HG02798 (cell line): ENCODE measurements at regions not wholly inside any gene's neighbourhood (a gene's known extent, or its start where the extent isn't known, plus 50 kb on each side); places are given as distances from the start of the nearest gene placed in this dataset.
"Not testable (repeated sequence)": the region's sequence is repeated elsewhere in the genome, so short reads cannot be mapped to it uniquely, and the experiment has no call there.

Experiments
- ATAC-seq: cut with Tn5 transposase; IDR thresholded peaks from one replicate; pipeline ENCODE4 v1.9.1; 2021; ENCODE audit warnings: mild to moderate bottlenecking; ENCODE audit not compliant: unreplicated experiment, poor library complexity

DNA sequence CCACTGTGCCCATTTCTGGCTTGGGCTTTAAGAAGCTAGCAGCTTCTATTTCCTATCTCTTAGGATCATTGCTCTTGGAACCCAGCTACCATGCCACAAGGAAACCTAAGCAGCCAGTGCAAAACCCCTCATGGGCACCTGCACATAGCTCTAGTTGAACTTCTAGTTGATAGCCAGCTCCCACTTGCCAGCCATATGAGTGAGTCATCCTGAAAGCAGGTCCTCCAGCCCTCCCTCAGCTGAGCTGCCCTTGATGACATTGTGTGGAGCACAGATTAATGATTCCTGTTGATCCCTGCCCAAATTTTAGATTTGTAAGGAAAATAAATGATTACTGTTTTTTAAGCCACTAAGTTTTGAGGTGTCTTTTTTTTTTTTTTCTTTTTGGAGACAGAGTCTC, 234.2 kb upstream of the FBXO33 start:
- no peak for ATAC-seq

DNA sequence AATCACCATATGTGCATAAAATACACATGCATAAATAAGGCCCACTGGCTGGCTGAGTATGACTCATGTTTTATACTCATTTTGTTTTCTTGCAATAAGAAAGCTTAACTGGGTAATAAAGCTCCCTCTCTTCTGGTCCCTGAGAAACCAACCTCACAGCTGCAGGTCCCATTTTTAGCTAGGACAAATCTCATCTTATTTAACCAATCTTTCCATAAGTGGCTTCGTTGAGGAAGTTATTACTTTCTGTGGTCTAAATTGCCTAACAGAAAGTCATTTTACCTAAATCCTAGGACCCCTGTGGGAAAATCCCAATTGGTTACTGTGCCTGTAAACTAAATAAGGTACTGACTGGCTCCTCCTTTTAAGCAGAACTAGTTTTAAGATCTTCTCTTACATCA, 232.8 kb upstream of the FBXO33 start:
- no peak for ATAC-seq

DNA sequence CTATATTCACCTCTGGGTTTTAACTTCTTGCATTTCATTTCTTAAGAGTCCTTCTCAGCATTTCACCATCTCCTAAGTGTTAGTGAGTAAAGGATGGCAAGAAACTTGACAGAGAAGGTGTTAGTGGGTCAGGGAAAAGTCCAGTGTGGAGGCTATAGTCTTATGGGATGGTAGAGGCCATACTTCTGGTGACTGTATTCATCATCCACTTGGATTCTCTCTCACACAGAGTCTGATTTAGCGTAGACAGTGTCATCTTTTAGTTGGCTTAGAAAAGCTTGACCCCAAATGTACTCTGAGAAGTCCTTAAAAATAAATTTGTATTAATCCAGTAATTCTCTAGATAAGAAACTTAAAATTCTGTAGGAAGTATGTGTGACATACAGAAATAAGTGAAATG, 232.4 kb upstream of the FBXO33 start:
- no peak for ATAC-seq

DNA sequence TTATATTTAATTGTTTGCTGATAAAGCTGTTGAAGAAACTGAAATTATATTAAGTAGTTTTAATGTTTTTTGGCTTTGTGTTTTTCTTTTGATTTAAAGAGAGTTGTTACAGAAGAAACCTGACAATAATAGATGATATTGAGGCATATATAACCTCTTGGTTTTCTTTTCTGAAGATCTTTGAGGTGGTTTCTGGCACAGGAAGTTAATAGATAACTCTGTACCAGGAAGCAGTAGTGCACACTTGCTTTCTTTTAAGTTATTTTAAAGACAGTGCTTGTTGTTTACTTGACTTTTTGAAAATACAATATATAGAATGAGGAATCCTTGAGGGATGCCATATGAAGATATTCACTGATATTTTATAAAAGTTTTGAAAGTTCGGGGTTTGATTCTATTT, 209.0 kb upstream of the FBXO33 start:
- ATAC-seq = peak; percentile 75

DNA sequence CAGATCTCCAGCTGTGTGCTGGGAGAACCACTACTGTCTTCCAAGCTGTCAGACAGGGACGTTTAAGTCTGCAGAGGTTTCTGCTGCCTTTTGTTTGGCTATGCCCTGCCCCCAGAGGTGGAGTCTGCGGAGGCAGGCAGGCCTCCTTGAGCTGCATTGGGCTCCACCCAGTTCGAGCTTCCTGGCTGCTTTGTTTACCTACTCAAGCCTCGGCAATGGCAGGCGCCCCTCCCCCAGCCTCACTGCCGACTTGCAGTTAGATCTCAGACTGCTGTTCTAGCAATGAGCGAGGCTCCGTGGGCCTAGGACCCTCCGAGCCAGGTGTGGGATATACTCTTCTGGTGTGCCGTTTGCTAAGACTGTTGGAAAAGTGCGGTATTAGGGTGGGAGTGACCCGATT, 206.8 kb upstream of the FBXO33 start:
- ATAC-seq = not testable (repeated sequence)

DNA sequence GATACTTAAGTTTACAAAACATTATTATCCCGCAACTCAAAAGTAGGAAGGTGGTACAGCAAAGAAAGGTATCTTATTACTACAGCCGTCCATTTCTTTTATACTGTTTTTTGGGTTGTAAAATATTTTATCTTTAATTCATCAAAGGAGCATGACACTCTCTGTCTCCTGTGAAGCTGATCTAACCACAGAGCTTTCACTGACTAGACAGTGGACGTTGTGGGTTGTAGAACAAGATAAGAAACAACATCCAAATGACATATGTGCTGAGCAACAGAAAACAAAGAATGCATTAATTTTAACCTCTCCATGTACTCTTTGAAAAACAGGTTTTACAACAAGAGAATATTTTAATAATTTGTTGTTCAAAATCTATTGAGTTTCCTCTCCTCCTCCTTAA, 195.9 kb upstream of the FBXO33 start:
- ATAC-seq = no peak

DNA sequence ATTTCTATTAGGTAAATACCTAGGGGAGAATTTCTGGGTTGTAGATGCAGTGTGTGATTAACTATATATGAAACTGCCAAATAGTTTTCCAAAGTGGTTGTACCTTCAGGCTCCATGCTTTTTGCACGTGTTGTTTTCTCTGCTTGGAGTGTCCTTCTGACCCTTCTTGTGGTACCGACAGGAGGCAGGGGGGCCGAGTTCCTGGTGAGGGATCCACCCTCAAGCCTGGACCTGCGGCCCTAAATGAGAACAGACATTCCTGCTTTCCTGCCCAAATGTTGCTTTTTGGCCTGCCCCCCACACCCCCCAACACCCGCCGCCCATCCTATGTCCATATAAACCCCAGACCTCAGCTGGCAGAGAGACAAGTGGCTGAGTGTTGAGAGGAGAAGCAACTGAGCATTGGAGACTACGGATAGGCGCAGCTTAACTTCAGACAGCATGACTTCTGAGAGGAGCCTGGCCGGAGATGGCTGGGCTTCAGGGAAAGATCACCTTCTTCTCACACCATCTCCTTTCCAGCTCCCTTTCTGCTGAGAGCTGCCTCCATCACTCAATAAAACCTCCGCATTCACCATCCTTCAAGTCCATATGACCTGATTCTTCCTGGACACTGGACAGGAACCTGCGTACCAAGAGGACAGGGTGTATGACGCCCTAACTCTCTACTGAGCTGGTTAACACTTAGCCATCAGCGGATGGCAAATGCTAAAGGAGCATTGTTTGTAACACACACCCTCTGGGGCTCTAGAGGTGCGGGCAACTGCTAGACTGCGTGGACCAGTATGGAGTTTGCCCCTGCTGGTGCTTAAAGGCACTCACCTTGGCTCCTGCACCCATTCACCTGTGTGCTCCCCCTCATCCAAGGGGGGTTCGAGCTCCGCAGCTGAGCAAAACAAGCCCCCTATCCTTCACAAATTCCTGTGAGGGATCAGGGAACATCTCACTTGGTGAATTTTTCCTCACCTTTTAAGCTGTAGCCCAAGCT, 194.7 kb upstream of the FBXO33 start:
- ATAC-seq = no peak

DNA sequence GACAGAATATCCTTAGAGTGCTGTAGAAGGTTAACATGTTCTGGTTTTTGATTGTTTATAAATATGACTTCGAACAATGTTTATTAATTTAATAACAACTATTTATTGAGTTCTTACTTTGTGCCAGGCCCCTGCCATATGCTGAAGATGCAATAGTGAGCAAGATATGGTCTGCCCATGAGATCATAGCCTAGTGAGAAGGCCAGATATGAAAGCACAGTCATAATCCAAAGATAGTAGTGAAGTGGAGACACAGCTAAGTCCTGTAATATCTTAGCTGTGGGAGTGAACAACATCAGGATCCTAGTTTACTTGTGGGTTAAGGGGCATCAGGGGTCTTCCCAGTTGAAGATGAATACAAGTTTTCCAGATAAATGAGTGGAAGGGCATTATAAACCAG, 189.4 kb upstream of the FBXO33 start:
- ATAC-seq = no peak

DNA sequence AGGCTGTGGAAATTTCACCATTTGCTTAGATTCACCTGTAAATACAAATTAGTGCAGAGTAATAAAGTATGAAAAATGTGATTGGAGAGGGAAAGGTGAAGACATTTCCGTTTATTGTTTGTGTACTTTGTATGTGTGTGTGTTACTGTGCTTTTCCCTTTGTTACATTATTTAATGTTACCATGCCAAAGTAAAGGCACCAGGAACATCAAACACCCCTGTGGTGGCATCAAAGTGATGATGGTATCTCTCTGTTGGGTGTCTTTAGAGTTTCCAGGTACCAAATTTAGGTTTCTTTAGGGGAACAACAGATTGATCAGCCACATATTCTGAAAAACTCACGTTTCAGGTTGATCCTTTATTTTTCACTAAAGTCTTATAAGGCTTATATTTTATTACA, 189.0 kb upstream of the FBXO33 start:
- ATAC-seq = no peak

DNA sequence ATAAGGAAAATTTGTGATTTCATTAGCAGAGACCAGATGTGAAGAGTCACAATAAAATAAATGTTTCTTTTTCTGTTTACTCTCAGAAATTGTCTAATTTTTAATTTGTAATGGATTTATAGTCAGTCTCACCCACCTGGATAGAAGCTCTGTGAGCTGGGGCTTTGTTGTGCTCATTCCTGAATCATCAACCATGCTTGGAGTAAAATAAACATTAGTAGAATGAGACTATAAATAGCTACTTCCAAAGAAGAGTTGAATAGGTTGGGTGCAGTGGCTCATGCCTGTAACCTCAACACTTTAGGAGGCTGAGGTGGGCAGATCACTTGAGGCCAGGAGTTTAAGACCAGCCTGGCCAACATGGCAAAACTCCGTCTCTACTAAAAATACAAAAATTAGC, 185.3 kb upstream of the FBXO33 start:
- no peak for ATAC-seq

DNA sequence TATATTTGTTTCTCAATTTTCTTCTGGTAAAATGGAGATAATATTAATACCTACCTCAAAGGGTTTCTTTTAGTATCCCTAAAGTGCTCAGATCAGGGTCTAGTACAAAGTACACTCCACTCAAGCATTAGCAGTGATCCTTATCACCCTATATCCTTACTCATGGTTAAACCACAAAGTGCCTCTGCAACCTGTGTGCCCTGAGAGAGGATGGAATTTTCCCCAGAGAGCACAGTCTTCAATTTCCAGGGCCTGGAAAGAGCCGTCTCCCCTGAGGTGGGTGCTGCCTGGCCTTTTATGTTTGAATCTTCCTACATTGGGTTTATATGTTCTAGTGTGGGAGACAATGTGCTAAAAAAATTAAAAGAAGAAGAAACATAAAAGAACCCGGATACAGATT, 183.1 kb upstream of the FBXO33 start:
- no peak for ATAC-seq

DNA sequence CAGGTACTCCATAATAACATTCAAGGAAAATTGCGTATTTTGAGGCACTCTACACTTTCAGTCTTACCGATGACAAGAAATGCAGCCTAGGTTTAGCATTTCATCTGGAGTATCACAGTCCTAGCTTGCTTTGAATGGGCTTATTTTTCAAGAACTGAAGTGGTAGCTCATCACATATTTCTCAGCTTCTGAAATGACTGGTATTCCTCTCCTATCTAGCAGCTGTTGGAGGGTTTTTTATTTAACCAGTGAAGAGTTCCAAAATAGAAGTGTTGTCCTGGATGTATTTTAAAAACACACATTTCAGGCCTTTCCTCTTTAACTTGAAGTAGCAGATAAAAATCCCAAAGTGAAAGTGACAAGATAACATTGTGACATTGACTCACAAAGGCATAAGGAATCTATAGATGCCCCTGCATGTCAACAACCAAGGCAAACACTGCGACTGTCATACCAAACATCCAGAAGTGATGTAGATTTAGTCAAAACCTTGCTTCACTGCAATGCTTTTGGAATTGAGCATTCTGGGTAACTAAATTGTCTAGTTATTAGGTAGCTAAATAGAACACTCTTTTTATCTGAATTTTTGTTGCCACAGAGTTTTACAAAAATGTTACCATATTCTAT, 182.2 kb upstream of the FBXO33 start:
- ATAC-seq = no peak

DNA sequence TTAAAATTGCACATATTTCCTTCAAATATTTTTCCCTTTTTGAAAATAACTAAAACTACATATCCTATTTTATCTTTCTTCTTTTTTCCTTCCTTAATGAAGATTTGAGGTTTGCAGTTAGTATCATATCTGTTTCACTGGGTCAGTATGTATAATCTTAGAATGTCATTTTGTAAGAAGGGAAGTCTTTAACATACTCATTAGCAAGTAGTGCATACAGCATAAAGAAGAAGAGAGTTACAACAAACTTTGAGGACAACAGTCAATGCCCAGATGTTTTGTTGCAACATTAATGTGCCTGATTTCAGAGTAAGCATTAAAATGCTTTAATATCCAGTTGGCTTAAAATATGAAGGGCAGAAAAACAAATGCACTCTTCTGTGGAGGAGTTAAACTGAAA, 176.9 kb upstream of the FBXO33 start:
- no peak for ATAC-seq

DNA sequence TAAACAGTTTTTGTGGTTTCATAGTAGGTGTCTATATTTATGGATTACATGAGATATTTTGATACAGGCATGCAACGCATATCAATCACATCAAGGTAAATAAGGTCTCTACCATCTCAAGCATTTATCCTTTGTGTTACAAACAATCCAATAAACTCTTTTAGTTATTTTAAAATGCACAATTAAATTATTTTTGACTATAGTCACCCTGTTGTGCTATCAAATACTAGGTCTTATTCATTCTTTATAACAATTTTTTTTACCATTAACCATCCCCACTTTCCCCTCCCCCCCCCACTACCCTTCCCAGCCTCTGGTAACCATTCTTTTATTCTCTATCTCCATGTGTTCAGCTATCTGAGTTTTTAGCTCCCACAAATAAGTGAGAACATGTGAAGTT, 175.7 kb upstream of the FBXO33 start:
- ATAC-seq = no peak

DNA sequence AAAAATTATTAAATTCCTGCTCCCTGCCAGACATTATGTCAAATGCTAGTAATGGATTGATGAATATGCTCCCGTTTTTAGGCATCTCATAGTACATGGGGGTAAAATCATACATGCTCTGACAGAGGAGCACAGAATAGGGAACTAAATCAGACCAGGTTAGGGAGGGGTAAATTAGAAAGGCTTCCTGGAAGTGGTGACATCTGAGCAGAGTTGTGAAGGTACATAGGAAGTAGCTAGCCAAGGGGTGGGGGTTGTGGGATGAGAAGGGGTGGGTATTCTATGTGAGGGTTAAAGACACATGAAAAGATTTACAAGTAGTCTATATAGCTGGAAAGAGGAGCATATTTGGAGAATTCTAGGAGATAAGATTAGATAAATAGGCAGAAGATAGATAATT, 171.7 kb upstream of the FBXO33 start:
- ATAC-seq = no peak

DNA sequence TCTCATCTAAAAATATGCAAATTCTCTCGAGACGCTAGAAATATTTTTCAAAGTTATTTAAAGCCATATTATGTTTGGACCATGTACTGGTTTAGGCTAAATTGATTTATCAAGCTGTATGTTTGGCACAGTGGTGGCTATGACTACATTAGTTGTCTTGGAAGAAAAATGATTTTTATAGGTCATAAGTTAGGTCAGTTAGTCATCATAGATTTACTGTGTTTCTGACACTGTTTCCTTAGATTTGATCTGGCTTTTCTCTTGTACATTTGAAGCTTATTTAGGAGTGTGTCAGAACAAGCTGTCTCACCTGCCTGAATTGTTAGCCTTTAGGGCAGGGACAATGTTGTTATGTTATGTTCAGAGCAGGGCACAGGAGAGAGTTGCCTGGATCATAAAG, 161.1 kb upstream of the FBXO33 start:
- no peak for ATAC-seq

DNA sequence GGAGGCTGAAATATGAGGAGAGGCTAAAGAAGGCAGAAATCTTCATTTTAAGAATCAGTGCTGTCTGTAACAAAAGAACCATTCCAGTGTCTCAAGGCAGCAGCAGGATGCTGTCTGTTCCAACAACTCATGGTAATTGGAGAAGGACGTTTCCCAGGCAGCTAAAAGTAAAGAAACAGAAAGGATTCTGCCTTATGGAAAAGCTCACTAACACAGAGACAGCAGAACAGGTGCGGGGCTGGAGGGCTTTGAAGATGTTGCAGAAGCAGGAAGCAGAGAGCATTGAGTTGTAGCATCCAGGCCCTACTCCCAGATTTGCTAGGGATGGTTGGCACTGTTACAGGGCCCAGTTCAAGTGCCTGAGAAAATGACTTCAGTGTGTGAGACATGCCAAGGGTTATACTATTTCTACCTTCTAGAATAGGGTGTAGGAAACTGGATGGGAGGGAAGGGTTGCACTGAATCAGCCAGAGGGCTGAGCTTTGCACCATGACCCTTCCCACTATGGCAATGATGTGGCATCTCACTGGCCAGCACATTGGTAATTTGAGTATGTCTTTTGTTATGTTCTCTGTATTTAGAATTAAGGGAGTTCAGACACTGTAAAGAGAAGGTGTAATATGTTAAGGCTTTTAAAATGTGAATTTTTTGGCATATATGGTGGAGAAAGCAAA, 160.0 kb upstream of the FBXO33 start:
- ATAC-seq = no peak

DNA sequence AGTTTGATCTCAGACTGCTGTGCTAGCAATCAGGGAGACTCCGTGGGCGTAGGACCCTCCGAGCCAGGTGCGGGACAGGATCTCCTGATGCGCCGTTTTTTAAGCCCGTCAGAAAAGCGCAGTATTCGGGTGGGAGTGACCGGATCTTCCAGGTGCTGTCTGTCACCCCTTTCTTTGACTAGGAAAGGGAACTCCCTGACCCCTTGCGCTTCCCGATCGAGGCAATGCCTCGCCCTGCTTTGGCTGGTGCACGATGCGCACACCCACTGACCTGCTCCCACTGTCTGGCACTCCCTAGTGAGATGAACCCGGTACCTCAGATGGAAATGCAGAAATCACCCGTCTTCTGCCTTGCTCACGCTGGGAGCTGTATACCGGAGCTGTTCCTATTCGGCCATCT, 157.6 kb upstream of the FBXO33 start:
- ATAC-seq = not testable (repeated sequence)

DNA sequence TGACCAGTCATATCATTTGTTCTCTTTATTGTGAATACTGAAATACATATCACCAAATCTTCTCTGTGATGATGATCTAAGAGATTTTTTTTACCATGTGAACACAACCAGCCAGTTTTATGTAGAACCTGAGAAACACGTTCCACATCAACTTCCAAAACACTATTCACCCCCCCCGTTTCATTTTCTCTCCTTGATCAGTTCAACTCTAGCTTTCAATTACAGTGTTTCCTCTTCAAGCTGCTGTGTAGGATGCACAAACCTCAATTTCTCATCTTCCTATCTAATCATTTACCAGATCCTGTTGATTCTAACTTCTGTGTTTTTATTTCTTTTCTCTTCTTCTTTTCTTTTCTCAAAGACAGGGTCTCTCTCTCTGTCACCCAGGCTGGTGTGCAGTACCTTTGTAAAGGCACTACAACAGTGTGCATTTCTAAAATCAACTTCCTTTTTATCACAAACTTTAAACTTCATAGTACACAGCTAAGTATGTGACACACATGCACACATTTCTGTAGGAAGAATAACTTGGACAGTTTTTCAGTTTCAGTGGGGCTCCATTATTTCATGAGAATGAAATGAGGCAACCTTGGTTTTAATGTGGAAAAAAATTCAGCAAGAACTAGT, 149.9 kb upstream of the FBXO33 start:
- no peak for ATAC-seq

DNA sequence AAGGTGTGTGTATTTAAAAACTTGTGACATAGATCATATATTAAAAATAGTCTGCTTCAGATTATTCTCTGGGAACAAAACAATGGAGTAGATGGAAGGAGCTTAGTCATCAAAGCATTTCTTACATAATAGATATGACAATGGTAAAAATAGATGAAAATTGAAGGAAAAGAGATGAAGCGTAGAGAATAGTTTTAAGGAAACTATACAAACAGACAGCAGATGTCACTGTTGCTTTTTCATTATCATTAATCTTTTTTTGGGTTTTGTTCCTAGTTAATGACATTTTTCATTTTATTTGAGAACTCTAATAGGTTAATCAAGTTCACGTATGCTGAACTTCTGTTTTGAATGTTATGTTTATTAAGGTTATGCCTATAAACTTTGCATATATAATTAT, 149.2 kb upstream of the FBXO33 start:
- ATAC-seq = no peak

DNA sequence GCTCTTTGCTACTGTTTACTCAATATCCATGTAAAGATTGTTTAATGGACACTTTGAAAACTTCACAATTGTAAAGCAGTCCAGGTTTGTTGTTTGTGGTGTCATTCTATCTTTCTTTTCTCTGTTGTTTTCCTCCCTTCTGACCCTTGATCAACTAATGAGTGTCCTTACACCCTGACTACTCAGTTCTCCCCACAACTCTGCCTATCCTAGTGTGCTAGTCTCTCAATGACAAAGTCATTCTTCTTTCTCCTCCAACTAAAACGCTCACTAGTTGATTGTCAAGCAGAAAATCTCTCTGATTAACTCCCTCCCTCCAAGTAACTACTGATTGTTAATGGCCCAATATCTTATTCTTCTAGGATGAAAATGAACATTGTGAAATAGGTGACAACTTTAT, 148.5 kb upstream of the FBXO33 start:
- no peak for ATAC-seq
